AG09319 (cell line): ENCODE measurements at regions not wholly inside any gene's neighbourhood (a gene's known extent, or its start where the extent isn't known, plus 50 kb on each side); places are given as distances from the start of the nearest gene placed in this dataset.

Experiments
- DNase-seq: peaks from one replicate; pipeline ENCODE4 v3.0.0-alpha.2; 2010; ENCODE audit warnings: low read depth; ENCODE audit errors: extremely low read depth
- TF ChIP-seq, protein P1 (sequence below): IDR thresholded peaks from 2 replicates; pipeline ENCODE4 v1.5.1; 2011; ENCODE audit warnings: low read depth, mild to moderate bottlenecking, inconsistent platforms, low read length, moderate library complexity

- TF ChIP-seq, protein P1, sequence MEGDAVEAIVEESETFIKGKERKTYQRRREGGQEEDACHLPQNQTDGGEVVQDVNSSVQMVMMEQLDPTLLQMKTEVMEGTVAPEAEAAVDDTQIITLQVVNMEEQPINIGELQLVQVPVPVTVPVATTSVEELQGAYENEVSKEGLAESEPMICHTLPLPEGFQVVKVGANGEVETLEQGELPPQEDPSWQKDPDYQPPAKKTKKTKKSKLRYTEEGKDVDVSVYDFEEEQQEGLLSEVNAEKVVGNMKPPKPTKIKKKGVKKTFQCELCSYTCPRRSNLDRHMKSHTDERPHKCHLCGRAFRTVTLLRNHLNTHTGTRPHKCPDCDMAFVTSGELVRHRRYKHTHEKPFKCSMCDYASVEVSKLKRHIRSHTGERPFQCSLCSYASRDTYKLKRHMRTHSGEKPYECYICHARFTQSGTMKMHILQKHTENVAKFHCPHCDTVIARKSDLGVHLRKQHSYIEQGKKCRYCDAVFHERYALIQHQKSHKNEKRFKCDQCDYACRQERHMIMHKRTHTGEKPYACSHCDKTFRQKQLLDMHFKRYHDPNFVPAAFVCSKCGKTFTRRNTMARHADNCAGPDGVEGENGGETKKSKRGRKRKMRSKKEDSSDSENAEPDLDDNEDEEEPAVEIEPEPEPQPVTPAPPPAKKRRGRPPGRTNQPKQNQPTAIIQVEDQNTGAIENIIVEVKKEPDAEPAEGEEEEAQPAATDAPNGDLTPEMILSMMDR, result no peak
- DNase-seq, result no peak
These were observed 289.1 kb upstream of the EDIL3 start for GRCh38 chr5:84673785-84674184.

- no peak for DNase-seq
- TF ChIP-seq, protein P1, result no peak
These were observed 282.9 kb upstream of the EDIL3 start for GRCh38 chr5:84667576-84667975.

DNA sequence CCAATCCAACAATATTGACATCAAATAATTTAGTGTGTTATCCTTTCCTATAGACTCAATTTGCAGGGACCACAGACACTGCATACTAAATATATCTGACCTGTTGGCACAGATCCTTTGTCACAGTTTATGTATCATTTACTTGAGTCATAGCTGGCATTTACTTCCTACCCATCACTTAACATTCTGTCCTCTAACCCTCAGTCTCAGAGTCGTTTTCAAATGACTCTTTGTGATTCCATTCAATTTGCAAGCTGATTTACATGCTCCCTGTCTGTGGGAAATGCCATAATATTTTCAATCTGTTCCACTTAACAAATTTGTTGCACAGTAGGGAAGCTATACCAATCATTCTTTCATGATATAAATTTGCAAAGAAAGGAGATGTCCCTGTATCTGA is 265.7 kb upstream of the EDIL3 start:
- DNase-seq, result no peak
- TF ChIP-seq, protein P1, result no peak

DNA sequence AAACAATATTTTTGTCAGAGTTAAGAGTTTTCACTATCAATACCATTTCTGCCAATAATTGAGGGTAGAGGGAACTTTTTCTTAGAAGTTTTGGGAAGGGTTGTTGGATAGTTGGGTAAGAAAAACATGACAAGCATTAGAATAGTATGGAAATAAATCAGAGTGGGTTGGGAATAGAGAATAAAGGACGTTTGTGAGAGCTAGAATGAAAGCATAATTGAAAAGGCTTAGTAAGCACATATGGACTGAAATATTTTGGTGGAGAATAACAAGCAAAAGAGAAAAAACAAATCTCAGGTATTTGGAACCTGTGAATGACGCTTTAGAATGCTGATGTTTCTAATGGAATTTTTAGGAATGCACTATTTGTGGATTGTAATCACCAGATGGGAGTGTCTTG is 262.9 kb upstream of the EDIL3 start:
- no peak for DNase-seq
- TF ChIP-seq, protein P1, result no peak

- DNase-seq, result no peak
- TF ChIP-seq, protein P1, result no peak
These were observed 258.1 kb upstream of the EDIL3 start for GRCh38 chr5:84642795-84643194.

GRCh38 chr5:84642324-84642723 is 257.6 kb upstream of the EDIL3 start:
- no peak for DNase-seq
- TF ChIP-seq, protein P1, result no peak

GRCh38 chr5:84637662-84638375 is 253.1 kb upstream of the EDIL3 start:
- no peak for DNase-seq
- TF ChIP-seq, protein P1, result no peak
